ENCODE measurements at regions not wholly inside any gene's neighbourhood (a gene's known extent, or its start where the extent isn't known, plus 50 kb on each side); places are given as distances from the start of the nearest gene placed in this dataset.
"Not testable (repeated sequence)": the region's sequence is repeated elsewhere in the genome, so short reads cannot be mapped to it uniquely, and the experiment has no call there.

DNA sequence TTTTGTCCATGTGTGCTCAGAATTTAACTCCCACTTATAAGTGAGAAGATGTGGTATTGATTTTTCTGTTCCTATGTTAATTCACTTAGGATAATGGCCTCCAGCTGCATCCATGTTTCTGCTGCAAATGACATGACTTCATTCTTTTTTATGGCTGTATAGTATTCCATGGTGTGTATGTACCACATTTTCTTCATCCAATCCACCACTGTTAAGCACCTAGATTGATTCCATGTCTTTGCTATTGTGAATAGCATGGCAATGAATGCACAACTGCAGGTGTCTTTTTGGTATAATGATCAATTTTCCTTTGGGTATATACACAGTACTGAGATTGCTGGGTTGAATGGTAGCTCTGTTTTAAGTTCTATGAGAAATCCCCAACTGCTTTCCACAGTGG, 657.7 kb downstream of the ETNK1 start:
- Histone ChIP-seq H3K4me3 (ENCODE audit: low read depth, low read length, poor library complexity, severe bottlenecking) (no peak overlapping the region), H3K27ac (ENCODE audit: low read depth, low read length, poor library complexity, severe bottlenecking) (no peak overlapping the region), H3K4me1 (ENCODE audit: insufficient read depth, low read length, poor library complexity, severe bottlenecking) (no peaks in the 10 kb centered on the region), H3K4me2 (ENCODE audit: low read length) (no peak overlapping the region), H4K20me1 (ENCODE audit: insufficient read depth, low read length) (no peaks in the 10 kb centered on the region), H3K79me2 (ENCODE audit: insufficient read depth, low read depth, low read length) (no peaks in the 10 kb centered on the region), H3K9me3 (ENCODE audit: low read length) (no peaks in the 10 kb centered on the region), H2AFZ (ENCODE audit: low read length) (no peak overlapping the region), H3K9me2 (ENCODE audit: insufficient read depth, low read length) (no peaks in the 10 kb centered on the region), H3K36me3 (ENCODE audit: insufficient read depth, low read length) (no peaks in the 10 kb centered on the region)
- TF ChIP-seq EZH2phosphoT487 (IDR thresholded peaks at IDR 0.05; ENCODE audit: borderline replicate concordance, low read depth, low read length) = no peak
- TF ChIP-seq, protein P1, sequence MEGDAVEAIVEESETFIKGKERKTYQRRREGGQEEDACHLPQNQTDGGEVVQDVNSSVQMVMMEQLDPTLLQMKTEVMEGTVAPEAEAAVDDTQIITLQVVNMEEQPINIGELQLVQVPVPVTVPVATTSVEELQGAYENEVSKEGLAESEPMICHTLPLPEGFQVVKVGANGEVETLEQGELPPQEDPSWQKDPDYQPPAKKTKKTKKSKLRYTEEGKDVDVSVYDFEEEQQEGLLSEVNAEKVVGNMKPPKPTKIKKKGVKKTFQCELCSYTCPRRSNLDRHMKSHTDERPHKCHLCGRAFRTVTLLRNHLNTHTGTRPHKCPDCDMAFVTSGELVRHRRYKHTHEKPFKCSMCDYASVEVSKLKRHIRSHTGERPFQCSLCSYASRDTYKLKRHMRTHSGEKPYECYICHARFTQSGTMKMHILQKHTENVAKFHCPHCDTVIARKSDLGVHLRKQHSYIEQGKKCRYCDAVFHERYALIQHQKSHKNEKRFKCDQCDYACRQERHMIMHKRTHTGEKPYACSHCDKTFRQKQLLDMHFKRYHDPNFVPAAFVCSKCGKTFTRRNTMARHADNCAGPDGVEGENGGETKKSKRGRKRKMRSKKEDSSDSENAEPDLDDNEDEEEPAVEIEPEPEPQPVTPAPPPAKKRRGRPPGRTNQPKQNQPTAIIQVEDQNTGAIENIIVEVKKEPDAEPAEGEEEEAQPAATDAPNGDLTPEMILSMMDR (conservative IDR thresholded peaks at IDR 0.05; ENCODE audit: low read length) = no peak
- no peak for DNase-seq (ENCODE audit: low spot score)
- CTCF ChIA-PET (ENCODE audit: unreplicated experiment) = no interaction called here
- POLR2A ChIA-PET = no interaction called here
- no TSS peak for BruUV-seq (replicated peaks)
- intact Hi-C loops (cut with micrococcal nuclease; ENCODE audit: unreplicated experiment) = no loop called here

DNA sequence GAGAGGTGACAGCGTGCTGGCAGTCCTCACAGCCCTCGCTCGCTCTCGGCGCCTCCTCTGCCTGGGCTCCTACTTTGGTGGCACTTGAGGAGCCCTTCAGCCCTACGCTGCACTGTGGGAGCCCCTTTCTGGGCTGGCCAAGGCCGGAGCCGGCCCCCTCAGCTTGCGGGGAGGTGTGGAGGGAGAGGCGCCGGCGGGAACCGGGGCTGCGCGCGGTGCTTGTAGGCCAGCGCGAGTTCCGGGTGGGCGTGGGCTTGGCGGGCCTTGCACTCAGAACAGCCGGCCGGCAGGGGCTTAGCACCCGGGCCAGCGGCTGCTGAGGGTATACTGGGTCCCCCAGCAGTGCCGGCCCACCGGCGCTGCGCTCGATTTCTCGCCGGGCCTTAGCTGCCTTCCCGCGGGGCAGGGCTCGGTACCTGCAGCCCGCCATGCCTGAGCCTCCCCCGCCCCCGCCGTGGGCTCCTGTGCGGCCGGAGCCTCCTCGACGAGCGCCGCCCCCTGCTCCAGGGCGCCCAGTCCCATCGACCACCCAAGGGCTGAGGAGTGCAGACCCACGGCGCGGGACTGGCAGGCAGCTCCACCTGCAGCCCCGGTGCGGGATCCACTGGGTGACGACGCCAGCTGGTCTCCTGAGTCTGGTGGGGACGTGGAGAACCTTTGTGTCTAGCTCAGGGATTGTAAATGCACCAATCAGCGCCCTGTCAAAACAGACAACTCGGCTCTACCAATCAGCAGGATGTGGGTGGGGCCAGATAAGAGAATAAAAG, 661.0 kb downstream of the ETNK1 start:
- H3K36me3 ChIP-seq (ENCODE audit: insufficient read depth, low read length); H3K27ac ChIP-seq (ENCODE audit: low read depth, low read length, poor library complexity, severe bottlenecking); H3K4me3 ChIP-seq (ENCODE audit: low read depth, low read length, poor library complexity, severe bottlenecking); H3K9me3 ChIP-seq (ENCODE audit: low read length); H3K4me2 ChIP-seq (ENCODE audit: low read length); H2AFZ ChIP-seq (ENCODE audit: low read length); BruUV-seq (replicated peaks); H3K9me2 ChIP-seq (ENCODE audit: insufficient read depth, low read length); H3K79me2 ChIP-seq (ENCODE audit: insufficient read depth, low read depth, low read length); intact Hi-C loops (cut with micrococcal nuclease; ENCODE audit: unreplicated experiment); CTCF ChIA-PET (ENCODE audit: unreplicated experiment); H3K4me1 ChIP-seq (ENCODE audit: insufficient read depth, low read length, poor library complexity, severe bottlenecking); DNase-seq (ENCODE audit: low spot score); H4K20me1 ChIP-seq (ENCODE audit: insufficient read depth, low read length): not testable (repeated sequence)
- POLR2A ChIA-PET = interaction anchor here (1.2 kb wide), 1 partner anchor 10 kb away, joined by 3 read pairs; no protein-coding TSS in a partner anchor

- Histone ChIP-seq H3K27ac (ENCODE audit: low read depth, low read length, poor library complexity, severe bottlenecking) (no peak overlapping the region), H3K4me2 (ENCODE audit: low read length) (no peak overlapping the region), H2AFZ (ENCODE audit: low read length) (no peak overlapping the region), H3K4me1 (ENCODE audit: insufficient read depth, low read length, poor library complexity, severe bottlenecking) (no peaks in the 10 kb centered on the region), H3K79me2 (ENCODE audit: insufficient read depth, low read depth, low read length) (no peaks in the 10 kb centered on the region), H3K36me3 (ENCODE audit: insufficient read depth, low read length) (no peaks in the 10 kb centered on the region), H4K20me1 (ENCODE audit: insufficient read depth, low read length) (no peaks in the 10 kb centered on the region), H3K9me3 (ENCODE audit: low read length) (no peaks in the 10 kb centered on the region), H3K9me2 (ENCODE audit: insufficient read depth, low read length) (no peaks in the 10 kb centered on the region), H3K4me3 (ENCODE audit: low read depth, low read length, poor library complexity, severe bottlenecking) (no peak overlapping the region)
- POLR2A ChIA-PET = interaction anchor here (0.6 to 0.7 kb wide), 2 partner anchors 972 to 988 kb away, joined by 4 read pairs; no protein-coding TSS in a partner anchor
- TF ChIP-seq, protein P1 (conservative IDR thresholded peaks at IDR 0.05; ENCODE audit: low read length) = no peak
- TF ChIP-seq EZH2phosphoT487 (IDR thresholded peaks at IDR 0.05; ENCODE audit: borderline replicate concordance, low read depth, low read length) = no peak
- DNase-seq (ENCODE audit: low spot score) = no peak
- intact Hi-C loops (cut with micrococcal nuclease; ENCODE audit: unreplicated experiment) = no loop called here
- BruUV-seq (replicated peaks) = no TSS peak
- CTCF ChIA-PET (ENCODE audit: unreplicated experiment) = no interaction called here
These were observed 658.7 kb downstream of the SOX5 start for GRCh38 chr12:23290627-23291330.
